ENCODE measurements at regions not wholly inside any gene's neighbourhood (a gene's known extent, or its start where the extent isn't known, plus 50 kb on each side); places are given as distances from the start of the nearest gene placed in this dataset.

GRCh38 chr2:239459606-239460005, 58.8 kb upstream of the HDAC4 start:
- DNase-seq: no peak

- DNase-seq: no peak
These were observed 58.2 kb upstream of the HDAC4 start for GRCh38 chr2:239459056-239459455.

GRCh38 chr2:239457586-239458445, 57.0 kb upstream of the HDAC4 start:
- no peak for DNase-seq

GRCh38 chr2:239456940-239457339, 56.1 kb upstream of the HDAC4 start:
- DNase-seq: no peak

- no peak for DNase-seq
These were observed 54.8 kb upstream of the HDAC4 start for GRCh38 chr2:239455436-239456203.

- DNase-seq: no peak
These were observed 53.7 kb upstream of the HDAC4 start for GRCh38 chr2:239454507-239454906.

Measured in activated CD4-positive, alpha-beta T cell treated with anti-CD3 and anti-CD28 coated beads, Interleukin-10, Interleukin-2, amounts not matched to agents 100 ng/mL and 50 ng/mL, durations not matched to agents 16 hours and 8 hours (primary cell).